ENCODE measurements at regions not wholly inside any gene's neighbourhood (a gene's known extent, or its start where the extent isn't known, plus 50 kb on each side); places are given as distances from the start of the nearest gene placed in this dataset.

- TF ChIP-seq, protein P1, sequence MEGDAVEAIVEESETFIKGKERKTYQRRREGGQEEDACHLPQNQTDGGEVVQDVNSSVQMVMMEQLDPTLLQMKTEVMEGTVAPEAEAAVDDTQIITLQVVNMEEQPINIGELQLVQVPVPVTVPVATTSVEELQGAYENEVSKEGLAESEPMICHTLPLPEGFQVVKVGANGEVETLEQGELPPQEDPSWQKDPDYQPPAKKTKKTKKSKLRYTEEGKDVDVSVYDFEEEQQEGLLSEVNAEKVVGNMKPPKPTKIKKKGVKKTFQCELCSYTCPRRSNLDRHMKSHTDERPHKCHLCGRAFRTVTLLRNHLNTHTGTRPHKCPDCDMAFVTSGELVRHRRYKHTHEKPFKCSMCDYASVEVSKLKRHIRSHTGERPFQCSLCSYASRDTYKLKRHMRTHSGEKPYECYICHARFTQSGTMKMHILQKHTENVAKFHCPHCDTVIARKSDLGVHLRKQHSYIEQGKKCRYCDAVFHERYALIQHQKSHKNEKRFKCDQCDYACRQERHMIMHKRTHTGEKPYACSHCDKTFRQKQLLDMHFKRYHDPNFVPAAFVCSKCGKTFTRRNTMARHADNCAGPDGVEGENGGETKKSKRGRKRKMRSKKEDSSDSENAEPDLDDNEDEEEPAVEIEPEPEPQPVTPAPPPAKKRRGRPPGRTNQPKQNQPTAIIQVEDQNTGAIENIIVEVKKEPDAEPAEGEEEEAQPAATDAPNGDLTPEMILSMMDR (IDR thresholded peaks at IDR 0.05; ENCODE audit: low read depth, low read length), result no peak
- no peak for TF ChIP-seq EZH2phosphoT487 (IDR thresholded peaks at IDR 0.05; ENCODE audit: low read depth)
Observed at GRCh38 chr9:116030517-116030916, 123.1 kb upstream of the PAPPA start.

All from OCI-LY3 (cell line).